ENCODE measurements at regions not wholly inside any gene's neighbourhood (a gene's known extent, or its start where the extent isn't known, plus 50 kb on each side); places are given as distances from the start of the nearest gene placed in this dataset.
"Not testable (repeated sequence)": the region's sequence is repeated elsewhere in the genome, so short reads cannot be mapped to it uniquely, and the experiment has no call there.

DNA sequence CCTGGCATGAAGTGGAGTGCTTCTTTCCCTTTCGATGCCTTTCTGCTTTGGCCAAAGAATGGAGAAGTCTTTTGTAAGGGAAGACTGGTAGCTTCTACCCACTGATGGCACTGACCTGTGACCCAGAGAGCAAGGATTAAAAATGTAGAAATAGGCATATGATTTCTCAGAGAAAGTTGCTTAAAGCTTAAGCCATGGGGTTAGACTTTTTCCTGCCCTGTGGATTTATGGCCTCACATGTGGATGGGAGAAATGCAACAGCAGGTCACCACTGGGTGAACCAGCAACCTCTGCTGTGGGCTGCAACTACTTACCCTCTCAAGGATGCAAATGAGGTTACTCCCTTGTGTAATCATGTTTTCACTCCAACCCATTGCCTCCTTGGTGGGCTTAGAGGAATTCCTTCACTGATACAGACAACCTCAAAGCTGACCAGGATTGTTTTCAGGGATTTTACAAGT is 86.7 kb upstream of the CDC42EP3 start:
- not testable (repeated sequence) for DNase-seq (ENCODE audit: low read depth in 2 of 2)

DNA sequence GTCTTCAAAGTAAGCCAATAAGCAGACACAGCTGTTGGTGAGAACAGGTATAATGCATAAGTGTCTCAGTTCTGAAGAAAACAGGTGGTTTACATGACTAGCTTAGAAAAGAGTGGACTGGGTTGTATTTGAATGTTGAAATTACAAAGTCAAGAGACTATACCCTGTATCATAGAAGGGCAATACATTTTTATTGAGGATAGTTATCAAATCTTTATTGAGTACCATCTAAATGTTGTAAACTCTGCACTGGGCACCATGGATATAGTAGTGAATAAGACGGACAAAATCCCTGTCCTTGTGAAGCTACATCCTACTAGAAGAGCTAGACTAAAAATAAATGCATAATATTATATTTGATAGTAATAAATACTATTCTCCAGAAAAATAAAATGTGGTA is 88.5 kb upstream of the CDC42EP3 start:
- DNase-seq (ENCODE audit: low read depth in 2 of 2), result not testable (repeated sequence)

DNA sequence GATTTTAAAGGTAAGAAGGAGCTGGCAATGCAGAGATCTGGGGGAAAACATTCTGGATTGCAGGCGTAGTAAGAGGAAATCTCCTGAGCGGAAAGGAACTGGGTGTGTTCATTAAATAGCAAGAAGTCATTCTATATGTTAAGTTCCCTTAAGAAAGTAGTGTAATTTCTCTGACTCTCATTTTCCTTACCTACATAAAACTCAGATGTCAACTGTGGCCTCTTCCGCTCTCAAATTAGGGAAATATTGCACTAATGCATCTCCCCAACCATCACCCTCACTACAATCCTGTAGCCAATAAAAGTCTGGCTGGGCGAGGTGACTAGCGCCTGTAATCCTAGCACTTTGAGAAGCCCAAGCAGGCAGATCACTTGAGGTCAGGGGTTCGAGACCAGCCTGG is 89.0 kb upstream of the CDC42EP3 start:
- no peak for DNase-seq (ENCODE audit: low read depth in 2 of 2)

DNA sequence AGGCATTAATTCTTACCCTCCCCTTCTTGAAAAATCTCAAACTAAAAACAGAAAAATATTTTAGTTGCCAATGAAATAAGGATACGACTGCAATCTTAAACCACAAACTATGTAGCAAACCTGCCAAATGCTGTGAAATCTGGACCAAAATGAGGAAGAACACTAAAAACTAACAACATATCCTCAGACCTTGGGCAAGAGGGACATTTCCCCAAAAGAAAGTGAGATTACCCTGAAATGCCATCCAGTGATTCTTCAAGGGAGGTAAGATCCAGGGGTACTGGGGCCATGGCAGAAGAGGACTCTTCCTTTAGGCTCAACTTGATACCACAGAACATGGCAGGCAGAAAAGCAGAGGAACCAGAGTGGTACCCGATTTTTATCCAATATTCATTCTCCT is 90.8 kb upstream of the CDC42EP3 start:
- not testable (repeated sequence) for DNase-seq (ENCODE audit: low read depth in 2 of 2)

DNA sequence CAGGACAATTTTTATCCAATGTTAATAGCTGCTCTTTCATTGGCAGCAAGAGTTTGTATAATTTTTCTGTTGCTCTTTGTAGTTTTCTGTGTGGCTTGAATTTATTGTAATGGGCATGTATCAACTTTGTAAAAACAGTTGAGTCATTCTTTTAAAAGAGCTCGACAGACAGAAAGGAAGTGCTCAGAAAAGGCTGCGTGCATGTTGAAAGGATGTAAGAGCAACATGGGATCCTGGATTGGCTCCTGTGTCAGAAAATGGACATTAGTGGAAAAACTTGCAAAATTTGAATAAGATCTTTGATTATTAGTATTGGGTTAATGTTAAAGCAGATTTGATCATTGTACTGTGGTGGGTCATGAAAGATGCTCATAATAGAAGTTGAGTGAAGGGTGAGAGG is 93.3 kb upstream of the CDC42EP3 start:
- DNase-seq (ENCODE audit: low read depth in 2 of 2), result no peak

DNA sequence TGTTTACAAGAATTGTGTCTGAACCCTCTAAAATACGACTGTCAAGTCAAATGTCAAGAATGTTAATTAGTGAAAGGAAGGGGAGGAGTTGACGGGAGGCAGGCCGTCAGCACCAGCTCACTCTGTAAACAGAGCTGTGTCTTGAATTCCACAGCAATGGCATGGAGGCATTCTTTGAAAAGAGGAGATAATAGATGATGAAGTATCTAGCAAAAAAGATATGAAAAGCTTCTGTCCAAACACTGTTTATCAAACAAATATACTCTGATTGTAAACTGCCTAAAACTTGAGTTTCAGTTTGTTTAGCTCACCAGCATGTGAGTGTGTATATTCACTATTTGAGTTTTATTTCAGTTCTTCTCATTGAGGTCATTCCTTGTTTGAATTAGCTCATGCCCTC is 94.7 kb upstream of the CDC42EP3 start:
- DNase-seq (ENCODE audit: low read depth in 2 of 2), result no peak

DNA sequence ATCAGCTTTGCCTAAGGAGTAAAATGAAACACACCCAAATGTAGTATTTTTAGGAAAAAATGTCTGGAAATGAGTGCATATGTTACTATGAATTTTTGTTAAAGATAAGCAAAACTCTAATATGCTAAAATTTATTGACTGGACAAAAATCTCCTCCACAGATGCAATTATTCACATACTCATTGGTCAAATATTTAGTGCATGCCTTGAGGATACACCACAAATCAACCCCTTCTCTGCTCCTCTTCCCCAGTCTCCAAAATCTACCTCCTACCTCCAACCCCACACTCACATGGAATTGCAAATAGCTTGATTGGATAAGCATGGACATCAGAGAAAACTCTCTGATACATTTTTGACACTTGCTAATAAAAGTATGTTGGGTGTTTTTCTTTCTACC is 95.6 kb upstream of the CDC42EP3 start:
- no peak for DNase-seq (ENCODE audit: low read depth in 2 of 2)

DNA sequence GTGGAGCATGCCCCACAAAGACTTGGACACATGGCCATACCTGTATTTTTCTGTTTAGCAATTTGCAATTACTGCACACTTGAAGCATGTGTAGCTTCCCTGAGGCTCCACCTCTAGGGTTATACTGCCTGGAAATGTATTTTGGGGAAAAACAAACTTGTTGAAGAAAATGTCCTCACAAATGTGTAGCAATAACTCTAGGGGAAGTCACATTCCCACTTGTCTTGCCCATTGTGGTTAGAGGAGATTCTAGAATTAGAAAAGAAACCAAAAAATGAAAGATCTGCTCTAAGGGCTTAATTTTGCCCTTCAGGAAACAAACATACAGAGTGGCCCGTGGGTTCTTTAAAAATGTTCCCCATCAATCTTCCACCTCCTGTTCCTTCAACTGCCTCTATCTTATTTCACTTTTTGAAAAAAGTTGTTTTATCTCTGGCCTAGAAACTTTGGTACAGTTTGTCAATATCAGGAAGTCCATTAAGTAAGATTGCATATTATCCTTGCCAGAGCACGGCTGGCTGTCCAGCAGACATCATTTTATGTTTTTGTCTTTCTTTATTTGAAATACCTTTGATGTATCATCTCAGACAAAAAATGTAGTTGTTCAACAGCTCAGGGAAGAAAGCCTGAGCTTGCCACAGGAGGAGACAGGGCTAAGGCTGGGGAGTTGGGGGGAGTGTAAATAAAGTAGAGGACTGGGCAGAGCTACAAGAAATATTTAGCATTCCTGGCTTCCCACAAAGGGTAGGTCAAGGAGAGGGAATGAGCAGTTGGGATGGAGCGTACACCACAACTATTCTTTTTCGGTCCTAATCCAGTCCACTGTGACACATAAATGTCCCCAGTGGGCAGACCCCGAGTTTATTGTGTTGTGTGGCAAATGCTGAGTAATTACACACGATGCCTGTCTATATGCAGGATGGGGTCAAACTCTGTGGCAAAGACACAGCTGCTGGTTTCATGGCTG is 96.8 kb upstream of the CDC42EP3 start:
- no peak for DNase-seq (ENCODE audit: low read depth in 2 of 2)

DNA sequence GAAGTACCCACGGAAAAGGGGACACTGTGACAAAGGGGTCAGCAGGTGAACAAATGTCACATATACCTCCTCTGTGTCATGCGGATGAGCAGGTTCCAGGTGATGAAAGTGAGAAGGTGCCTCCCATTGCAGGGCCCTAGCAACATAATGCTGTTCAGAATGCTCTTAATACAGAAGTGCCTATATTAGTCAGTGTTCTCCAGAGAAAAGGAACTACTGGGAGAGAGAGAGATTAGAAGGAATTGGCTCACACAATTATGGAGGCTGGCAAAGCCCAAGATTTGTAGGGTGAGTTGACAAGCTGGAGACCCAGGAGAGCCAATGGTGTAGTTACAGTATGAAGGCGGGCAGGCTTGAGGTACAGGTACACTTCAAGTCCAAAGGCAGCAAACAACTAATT is 98.1 kb upstream of the CDC42EP3 start:
- no peak for DNase-seq (ENCODE audit: low read depth in 2 of 2)

DNA sequence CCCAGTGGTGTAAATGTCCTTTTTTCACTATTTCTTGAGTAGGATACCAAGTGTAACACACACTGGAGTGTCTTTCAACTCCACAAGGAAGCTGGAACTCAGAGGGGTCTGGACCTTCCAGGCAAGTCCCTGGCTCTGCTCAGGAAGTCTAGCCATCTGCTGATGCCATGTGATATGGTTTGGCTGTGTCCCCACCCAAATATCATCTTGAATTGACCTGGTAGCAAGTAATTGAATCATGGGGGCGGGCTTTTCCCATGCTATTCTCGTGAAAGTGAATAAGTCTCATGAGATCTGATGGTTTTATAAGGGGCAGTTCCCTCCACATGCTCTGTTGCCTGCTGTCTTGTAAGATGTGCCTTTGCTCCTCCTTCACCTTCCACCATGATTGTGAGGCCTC is 99.4 kb upstream of the CDC42EP3 start:
- DNase-seq (ENCODE audit: low read depth in 2 of 2), result no peak

DNA sequence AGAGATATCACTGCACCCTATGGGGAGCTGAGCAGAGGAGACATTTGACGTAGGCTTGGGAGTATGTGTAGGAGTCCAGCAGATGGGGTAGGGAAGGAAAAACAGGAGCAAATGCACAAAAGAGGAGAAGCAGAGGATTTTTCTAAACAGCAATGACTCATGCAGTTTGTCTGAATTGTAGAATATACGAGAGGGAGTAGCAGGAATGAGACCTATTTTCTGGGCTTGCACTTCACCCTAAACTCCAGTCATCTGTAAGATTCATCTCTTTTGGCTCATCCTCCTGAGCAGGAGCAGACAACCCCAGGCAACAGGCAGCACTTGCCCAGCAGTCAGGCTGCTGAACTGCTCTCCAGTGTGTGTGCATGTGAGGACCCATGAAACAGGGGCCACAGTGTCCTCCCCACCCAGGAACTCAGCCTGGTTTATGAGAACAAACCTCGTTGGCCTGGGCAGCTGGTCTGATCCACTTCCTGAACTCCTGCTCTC is 100.2 kb upstream of the CDC42EP3 start:
- no peak for DNase-seq (ENCODE audit: low read depth in 2 of 2)

DNA sequence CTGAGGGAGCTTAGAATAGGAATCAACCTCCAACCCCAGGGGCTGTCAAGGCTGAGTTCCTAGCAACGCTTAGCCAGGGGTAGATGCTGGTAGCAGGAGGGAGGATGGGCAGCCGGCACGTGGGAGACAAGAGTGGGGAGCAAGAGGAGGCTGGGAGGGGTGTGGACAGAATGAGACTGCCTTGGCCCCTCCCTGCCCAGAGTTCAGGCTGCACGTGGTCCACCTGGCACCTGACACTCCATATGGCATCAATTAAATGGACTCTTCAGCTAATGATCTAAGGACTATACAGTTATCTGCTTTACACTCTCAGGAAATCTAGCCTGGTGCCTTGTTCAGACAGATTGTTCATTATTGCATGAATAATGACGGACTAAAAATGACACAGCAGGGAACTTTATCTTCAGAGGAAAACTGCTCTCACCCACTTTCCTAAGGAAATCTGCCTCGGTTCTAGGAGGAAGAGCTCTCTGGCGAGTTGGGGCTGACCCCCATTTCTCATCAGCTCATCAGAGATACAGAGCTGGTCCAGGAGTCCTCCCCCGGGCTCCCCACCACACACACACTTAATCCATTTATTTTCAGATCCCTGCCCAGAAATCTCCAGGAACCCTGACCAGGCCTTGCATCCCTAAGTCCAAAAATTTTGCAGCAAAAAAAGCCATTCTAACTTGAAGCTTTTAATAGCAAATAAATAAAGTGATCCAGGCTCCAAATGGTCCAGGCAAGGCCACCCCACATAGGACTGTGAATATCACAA is 102.1 kb upstream of the CDC42EP3 start:
- DNase-seq (ENCODE audit: low read depth in 2 of 2), result no peak

DNA sequence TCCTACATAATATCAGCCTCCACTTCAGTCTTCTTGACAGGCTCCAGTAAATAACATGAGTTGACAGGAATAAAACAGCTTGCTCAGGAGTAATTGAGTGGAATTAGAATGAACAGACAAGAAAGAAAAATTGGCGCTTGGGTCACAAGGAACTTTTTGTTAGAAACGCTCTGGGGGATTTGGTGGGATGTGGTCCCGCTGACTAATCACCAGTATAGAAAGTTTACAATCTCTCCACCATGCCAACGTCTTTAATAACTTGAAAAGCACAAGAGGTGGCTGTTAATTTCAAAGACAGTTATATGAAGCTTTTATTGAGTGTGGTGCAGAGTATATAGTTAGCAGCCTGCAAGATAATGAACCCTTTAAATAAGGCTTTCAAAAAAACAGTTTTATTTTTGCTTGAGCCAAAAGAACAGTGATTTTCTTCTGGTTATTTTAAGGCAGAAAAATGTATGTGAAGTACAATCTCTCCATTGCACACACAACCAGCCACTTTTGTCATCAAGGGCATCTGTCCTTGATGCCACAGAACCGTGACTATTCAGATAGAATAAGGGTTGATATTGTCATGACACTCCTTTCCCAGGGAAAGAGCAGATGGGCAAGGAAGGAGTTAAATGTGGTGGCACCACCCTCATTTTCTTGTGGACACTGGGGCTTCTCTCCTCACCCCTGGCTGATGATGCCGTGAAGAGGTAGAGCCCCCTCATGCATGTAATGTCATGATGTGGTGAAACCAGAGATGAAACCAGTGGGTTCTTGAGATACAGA is 102.9 kb upstream of the CDC42EP3 start:
- DNase-seq (ENCODE audit: low read depth in 2 of 2), result not testable (repeated sequence)

DNA sequence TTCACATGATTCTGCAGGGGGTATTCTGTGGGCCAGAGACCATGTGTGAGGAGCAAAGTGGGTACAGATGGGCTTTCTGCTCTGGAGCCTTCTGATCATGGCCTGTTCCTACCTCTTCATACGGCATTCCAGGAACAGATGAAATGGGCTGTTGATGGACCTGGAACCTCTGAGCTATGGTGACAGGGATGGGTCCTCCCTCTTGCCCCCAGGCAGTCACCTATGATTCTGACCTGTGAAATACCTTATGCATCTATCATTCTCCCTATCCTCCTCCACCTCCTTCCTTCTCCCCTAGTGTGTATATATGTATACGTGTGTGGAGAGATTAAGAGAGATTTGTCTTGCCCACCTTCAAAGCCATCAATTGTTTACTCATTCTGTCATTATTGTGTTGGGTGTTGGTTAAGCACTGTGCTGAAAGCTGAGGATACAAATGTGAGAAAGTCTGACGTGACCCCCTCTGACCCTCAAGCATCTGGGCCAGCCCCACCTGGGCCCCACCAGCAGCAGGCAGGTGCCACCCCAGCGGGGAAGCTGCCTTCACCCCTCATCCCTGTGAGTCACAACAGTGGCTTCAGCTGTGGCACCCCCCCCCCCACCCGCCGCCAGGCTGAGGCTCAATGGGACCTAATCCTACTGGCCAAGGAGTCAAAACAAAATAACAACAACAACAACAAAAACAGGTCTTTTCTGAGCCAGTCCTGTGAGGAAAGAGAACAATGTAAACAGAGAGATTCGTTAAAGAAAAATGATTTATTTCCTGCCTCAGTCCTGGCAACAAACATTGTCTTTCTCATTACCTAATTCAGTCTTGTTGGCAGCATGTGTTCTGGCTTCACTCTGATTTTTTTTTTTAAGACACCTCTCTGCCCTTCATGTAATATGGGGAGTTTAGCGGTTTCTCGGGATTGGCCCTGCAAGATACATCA is 103.8 kb upstream of the CDC42EP3 start:
- no peak for DNase-seq (ENCODE audit: low read depth in 2 of 2)

DNA sequence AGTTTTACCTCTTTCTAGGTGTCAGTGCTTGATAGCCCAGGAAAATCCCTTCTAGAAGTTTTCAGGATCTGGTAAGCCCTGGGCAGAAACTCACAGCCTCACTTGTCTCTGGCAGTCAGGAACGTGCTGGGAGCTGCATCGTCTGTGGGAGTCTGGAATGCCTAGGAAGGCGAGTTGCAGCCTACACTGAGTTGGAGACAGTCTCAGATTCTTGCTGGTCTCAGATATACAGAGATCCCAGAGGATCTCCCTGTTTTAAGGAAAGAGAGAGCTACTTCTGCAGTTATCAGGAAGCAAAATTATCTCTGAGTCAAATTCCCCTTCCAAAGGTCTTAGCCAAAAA is 104.4 kb upstream of the CDC42EP3 start:
- DNase-seq (ENCODE audit: low read depth in 2 of 2), result no peak

DNA sequence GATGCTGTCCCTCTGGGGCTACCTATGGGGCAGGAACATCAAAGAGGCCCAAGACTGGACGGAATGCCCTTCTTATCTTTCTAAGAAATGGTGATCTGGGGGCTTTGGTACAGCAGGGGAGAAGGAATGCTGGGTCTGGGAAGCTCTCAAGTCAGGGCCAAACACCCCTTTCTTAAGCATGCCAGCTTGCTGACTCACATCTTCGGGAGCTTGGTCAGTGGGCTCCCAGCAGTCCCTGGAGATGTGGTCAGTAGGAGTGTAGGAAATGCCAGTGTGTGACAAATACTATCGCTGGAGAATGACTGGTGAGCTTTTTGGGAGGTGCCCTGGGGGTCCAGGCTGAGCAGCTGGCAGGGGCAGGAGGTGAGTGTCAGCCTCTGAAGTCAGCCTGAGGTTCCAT is 105.0 kb upstream of the CDC42EP3 start:
- DNase-seq (ENCODE audit: low read depth in 2 of 2), result no peak

DNA sequence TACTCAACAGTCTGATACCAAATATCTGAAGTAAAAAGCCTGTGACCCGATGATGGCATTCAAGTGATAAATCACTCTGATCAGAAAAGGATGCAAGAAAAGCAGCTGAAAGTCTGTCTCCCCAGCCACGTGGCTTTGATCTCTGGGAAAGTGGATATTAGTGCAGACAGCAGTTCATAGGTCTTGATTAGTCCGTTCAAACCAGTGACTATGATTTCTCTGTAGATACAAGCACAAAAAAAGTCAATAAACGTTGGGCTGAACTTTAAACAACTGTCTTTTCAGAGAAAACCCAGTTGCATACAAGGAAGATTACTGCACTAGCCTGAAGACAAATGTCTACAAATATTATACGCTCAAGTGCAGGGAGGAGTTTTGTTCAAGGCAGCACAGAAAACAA is 107.7 kb upstream of the CDC42EP3 start:
- DNase-seq (ENCODE audit: low read depth in 2 of 2), result no peak

DNA sequence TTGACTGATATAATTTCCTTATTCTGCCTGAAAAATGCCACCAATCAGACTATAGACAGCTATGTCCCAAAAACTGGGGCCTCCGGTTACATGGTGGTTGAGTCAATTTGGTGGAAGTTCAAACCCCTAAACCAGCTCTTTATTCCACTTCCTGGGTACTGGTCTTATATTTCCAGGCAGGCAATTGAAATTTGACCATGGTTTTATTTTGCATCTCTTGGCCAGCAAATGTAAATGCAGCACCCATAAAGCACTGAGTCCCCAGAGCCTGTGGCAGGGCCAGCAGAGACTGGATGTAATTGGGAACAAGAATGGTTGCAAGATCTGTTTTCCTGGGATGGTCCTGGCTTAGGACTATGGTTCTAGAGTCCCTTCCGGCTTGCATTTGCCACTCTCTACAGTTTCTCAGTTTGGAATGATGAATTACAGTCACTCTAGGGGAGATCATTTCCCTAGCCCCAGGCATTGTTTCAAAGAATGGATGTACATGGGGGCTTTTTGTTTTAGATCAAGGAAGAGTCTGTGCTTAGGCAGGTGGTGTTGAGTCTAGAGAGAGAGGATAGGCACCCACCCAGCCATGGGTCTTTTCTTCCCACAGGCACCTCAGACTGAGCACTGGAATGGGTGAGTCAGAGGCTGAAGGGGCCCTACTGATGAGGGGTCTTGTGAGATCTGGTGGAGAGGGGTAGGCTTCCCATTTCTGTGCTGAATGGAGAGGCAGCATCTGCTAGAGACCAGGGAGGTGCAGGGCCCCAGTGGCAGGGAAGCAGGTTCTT is 108.4 kb upstream of the CDC42EP3 start:
- DNase-seq (ENCODE audit: low read depth in 2 of 2), result no peak

DNA sequence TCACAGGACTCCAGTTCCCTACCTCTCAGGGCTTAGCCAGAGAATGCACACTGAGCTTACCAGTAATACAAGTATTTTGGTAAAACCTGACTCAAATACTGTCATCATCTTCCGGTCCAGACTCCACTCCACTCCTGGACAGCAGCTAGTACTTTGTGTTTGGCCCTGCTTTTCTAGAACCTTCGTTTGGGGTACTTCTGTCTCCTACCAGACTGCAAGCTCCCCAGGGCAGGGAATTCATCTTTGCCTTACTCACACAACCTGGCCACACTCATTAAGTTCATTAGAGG is 108.9 kb upstream of the CDC42EP3 start:
- no peak for DNase-seq (ENCODE audit: low read depth in 2 of 2)

DNA sequence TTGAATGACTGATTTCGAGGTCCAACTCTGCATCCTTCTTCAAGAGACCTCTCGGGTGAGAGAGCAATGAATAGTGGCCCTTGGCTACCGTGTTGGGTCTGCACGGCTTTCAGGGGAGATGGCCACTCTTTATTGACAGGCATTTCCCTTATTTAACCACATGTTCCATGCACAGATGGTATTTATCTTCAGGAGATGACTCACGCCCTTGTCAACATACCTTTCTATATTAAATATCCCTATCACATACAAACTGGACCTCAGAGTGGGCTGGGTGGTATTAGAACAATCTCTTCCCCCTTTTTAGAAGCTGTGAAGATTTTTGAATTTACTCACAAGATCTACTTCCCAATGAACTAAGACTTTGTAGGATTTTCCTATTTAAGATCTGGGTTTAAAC is 109.6 kb upstream of the CDC42EP3 start:
- no peak for DNase-seq (ENCODE audit: low read depth in 2 of 2)
